IMR-90 (cell line): ENCODE measurements at regions not wholly inside any gene's neighbourhood (a gene's known extent, or its start where the extent isn't known, plus 50 kb on each side); places are given as distances from the start of the nearest gene placed in this dataset.

ENCODE experiments used
- ATAC-seq: fragments of 200-7000 bp; cut with Tn5 transposase; 2 replicates; pipeline ENCODE4 v1.9.1; 2020; ENCODE audit warnings: low read depth, mild to moderate bottlenecking, moderate library complexity
- BruUV-seq: library from RNA; stranded (reverse); fragments of 400-500 nt; replicated peaks from 2 replicates; lab custom pipeline; 2021; lab: Mats Ljungman, UMichigan
- CTCF ChIA-PET: fragments of 300-600 bp; formaldehyde crosslinking; extraction: SDS; loops from one replicate; lab custom pipeline; 2021; ENCODE audit warnings: antibody characterized with exemption; lab: Yijun Ruan, JAX
- POLR2A ChIA-PET: fragments of 300-600 bp; sonication (Branson Sonifier 250); formaldehyde crosslinking; loops from one replicate; lab custom pipeline; 2022; ENCODE audit warnings: antibody characterized with exemption; ENCODE audit not compliant: unreplicated experiment; lab: Charles Lee
- DNase-seq: peaks from one replicate; pipeline ENCODE4 v3.0.0; 2013
- H2AFZ ChIP-seq: replicated peaks from 2 replicates; pipeline ENCODE3; 2013; ENCODE audit warnings: low read length, mild to moderate bottlenecking; ENCODE audit not compliant: poor library complexity
- H2AK5ac ChIP-seq: 2 replicates; pipeline ENCODE4 v1.6.1; 2013; ENCODE audit warnings: low read depth, low read length, inconsistent platforms
- H2AK9ac ChIP-seq: replicated peaks from 2 replicates; pipeline ENCODE3; 2013; ENCODE audit warnings: mild to moderate bottlenecking, low read depth, low read length, moderate library complexity; ENCODE audit not compliant: poor library complexity
- H2BK120ac ChIP-seq: 2 replicates; pipeline ENCODE4 v1.6.1; 2013; ENCODE audit warnings: low read depth, low read length, inconsistent platforms
- H2BK15ac ChIP-seq: 3 replicates; pipeline ENCODE4 v1.6.1; 2013; ENCODE audit warnings: low read depth, low read length, inconsistent platforms
- H2BK20ac ChIP-seq: 2 replicates; pipeline ENCODE4 v1.6.1; 2013; ENCODE audit warnings: low read depth, mild to moderate bottlenecking, inconsistent platforms, low read length, moderate library complexity
- H2BK5ac ChIP-seq: 2 replicates; pipeline ENCODE4 v1.6.1; 2013; ENCODE audit warnings: mild to moderate bottlenecking, low read depth, low read length, inconsistent platforms; ENCODE audit not compliant: poor library complexity, severe bottlenecking
- H3K14ac ChIP-seq: replicated peaks from 2 replicates; pipeline ENCODE4 v1.6.1; 2013; ENCODE audit warnings: low read depth, low read length, inconsistent platforms
- H3K18ac ChIP-seq: 2 replicates; pipeline ENCODE4 v1.6.1; 2013; ENCODE audit warnings: low read depth, low read length, control low read depth
- H3K23ac ChIP-seq: 2 replicates; pipeline ENCODE4 v1.6.1; 2013; ENCODE audit warnings: low read depth, low read length, inconsistent platforms
- H3K27ac ChIP-seq: 2 replicates; pipeline ENCODE4 v1.5.1; 2013; ENCODE audit warnings: mild to moderate bottlenecking, control low read depth, low read length; ENCODE audit not compliant: insufficient read depth
- H3K27me3 ChIP-seq: 2 replicates; pipeline ENCODE4 v1.6.1; 2013; ENCODE audit warnings: low read length; ENCODE audit not compliant: control insufficient read depth, insufficient read depth
- H3K36me3 ChIP-seq: 2 replicates; pipeline ENCODE4 v1.6.1; 2013; ENCODE audit warnings: low read length, mixed read lengths; ENCODE audit not compliant: control insufficient read depth, insufficient read depth
- H3K4ac ChIP-seq: 2 replicates; pipeline ENCODE4 v1.6.1; 2013; ENCODE audit warnings: low read depth, low read length, inconsistent platforms
- H3K4me1 ChIP-seq: 2 replicates; pipeline ENCODE4 v1.6.1; 2013; ENCODE audit warnings: low read length, mixed read lengths; ENCODE audit not compliant: control insufficient read depth, insufficient read depth
- H3K4me2 ChIP-seq: 2 replicates; pipeline ENCODE4 v1.6.1; 2013; ENCODE audit warnings: low read depth, mild to moderate bottlenecking, control low read depth, low read length, moderate library complexity
- H3K4me3 ChIP-seq: 2 replicates; pipeline ENCODE4 v1.5.1; 2013; ENCODE audit warnings: low read depth, mild to moderate bottlenecking, control low read depth, low read length, moderate library complexity; ENCODE audit not compliant: insufficient read depth
- H3K56ac ChIP-seq: 2 replicates; pipeline ENCODE4 v1.6.1; 2013; ENCODE audit warnings: low read length, inconsistent platforms; ENCODE audit not compliant: insufficient read depth; ENCODE audit errors: extremely low read depth
- H3K79me1 ChIP-seq, 2 experiments: 2 replicates each; pipeline ENCODE4 v1.6.1; 2013; ENCODE audit warnings: low read length in 2 of 2, inconsistent platforms in 1 of 2, low read depth in 1 of 2
- H3K9ac ChIP-seq: 2 replicates; pipeline ENCODE4 v1.6.1; 2013; ENCODE audit warnings: low read depth, low read length, control low read depth
- H3K9me1 ChIP-seq: 2 replicates; pipeline ENCODE4 v1.6.1; 2013; ENCODE audit warnings: low read length, inconsistent platforms; ENCODE audit not compliant: insufficient read depth
- H3K9me3 ChIP-seq: 2 replicates; pipeline ENCODE4 v1.6.1; 2013; ENCODE audit warnings: low read length; ENCODE audit not compliant: control insufficient read depth, insufficient read depth
- H4K20me1 ChIP-seq: 2 replicates; pipeline ENCODE4 v1.6.1; 2013; ENCODE audit warnings: low read length, inconsistent platforms; ENCODE audit not compliant: insufficient read depth
- H4K5ac ChIP-seq: 2 replicates; pipeline ENCODE4 v1.6.1; 2013; ENCODE audit warnings: mild to moderate bottlenecking, low read depth, low read length, control low read depth
- H4K8ac ChIP-seq, 2 experiments: 2 replicates each; pipeline ENCODE4 v1.6.1; 2013; ENCODE audit warnings: low read depth in 2 of 2, low read length in 2 of 2, control low read depth in 1 of 2, inconsistent platforms in 1 of 2
- H4K91ac ChIP-seq: 2 replicates; pipeline ENCODE4 v1.6.1; 2013; ENCODE audit warnings: low read depth, low read length, inconsistent platforms; ENCODE audit not compliant: insufficient read depth
- BHLHE40 ChIP-seq: fragments of 150-350 bp; IDR thresholded peaks from 2 replicates; pipeline ENCODE4 v1.6.1; 2016; ENCODE audit warnings: mild to moderate bottlenecking, low read depth, low read length
- CEBPB ChIP-seq: IDR thresholded peaks from 2 replicates; pipeline ENCODE4 v1.6.1; 2012; ENCODE audit warnings: low read depth, low read length, improper control_type of control experiment
- CHD1 ChIP-seq: IDR thresholded peaks from 2 replicates; pipeline ENCODE4 v1.6.1; 2012; ENCODE audit warnings: low read depth, low read length, improper control_type of control experiment
- FOS ChIP-seq: fragments of 150-350 bp; IDR thresholded peaks from 2 replicates; pipeline ENCODE4 v1.6.1; 2016; ENCODE audit warnings: low read depth, low read length
- MAFK ChIP-seq: IDR thresholded peaks from 2 replicates; pipeline ENCODE4 v1.6.1; 2012; ENCODE audit warnings: low read depth, low read length, improper control_type of control experiment
- MAZ ChIP-seq: IDR thresholded peaks from 2 replicates; pipeline ENCODE4 v1.6.1; 2012; ENCODE audit warnings: low read depth, mild to moderate bottlenecking, low read length, improper control_type of control experiment, moderate library complexity, borderline replicate concordance
- MXI1 ChIP-seq: IDR thresholded peaks from 2 replicates; pipeline ENCODE4 v1.6.1; 2012; ENCODE audit warnings: low read depth, mild to moderate bottlenecking, low read length, moderate library complexity, borderline replicate concordance
- NFE2L2 ChIP-seq: fragments of 150-350 bp; IDR thresholded peaks from 2 replicates; pipeline ENCODE4 v1.6.1; 2016; ENCODE audit warnings: low read depth, mild to moderate bottlenecking, low read length
- POLR2A ChIP-seq: IDR thresholded peaks from 2 replicates; pipeline ENCODE4 v1.6.1; 2012; ENCODE audit warnings: mild to moderate bottlenecking, low read depth, low read length
- RAD21 ChIP-seq: IDR thresholded peaks from 2 replicates; pipeline ENCODE4 v1.6.1; 2012; ENCODE audit warnings: low read length, improper control_type of control experiment
- RCOR1 ChIP-seq: IDR thresholded peaks from 2 replicates; pipeline ENCODE4 v1.6.1; 2012; ENCODE audit warnings: mild to moderate bottlenecking, low read length, improper control_type of control experiment; ENCODE audit not compliant: insufficient replicate concordance
- RFX5 ChIP-seq: IDR thresholded peaks from 2 replicates; pipeline ENCODE4 v1.8.0; 2012; ENCODE audit warnings: low read depth, mild to moderate bottlenecking, low read length, moderate library complexity
- SMC3 ChIP-seq: fragments of 150-350 bp; IDR thresholded peaks from 2 replicates; pipeline ENCODE4 v1.6.1; 2016; ENCODE audit warnings: low read depth, mild to moderate bottlenecking, antibody characterized with exemption, low read length, moderate library complexity
- WGBS, 2 experiments: methylation state at CpG; one replicate each; pipeline versions ENCODE4 v1.1.5 to v1.1.7; 2013; ENCODE audit warnings: missing lambda C conversion rate in 2 of 2; ENCODE audit not compliant: insufficient read length in 1 of 2; ENCODE audit errors: extremely low coverage in 2 of 2; 5-methylcytosine and 5-hydroxymethylcytosine counted together
- dilution Hi-C: fragments of 300-500 bp; cut with HindIII; formaldehyde crosslinking; loops from one replicate; pipeline ENCODE4 v1.14.3; 2018; ENCODE audit warnings: low sequenced_read_pairs; ENCODE audit not compliant: unreplicated experiment
- in situ Hi-C: fragments of 300-500 bp; cut with MboI; formaldehyde crosslinking; loops from 3 replicates; pipeline ENCODE4 v1.14.3; 2019; ENCODE audit warnings: low sequenced_read_pairs, inconsistent platforms, mixed read lengths
- intact Hi-C: fragments of 100-400 bp; cut with micrococcal nuclease; formaldehyde crosslinking; loops from 2 replicates; pipeline ENCODE4 v1.10.0; 2022
- TF ChIP-seq, protein P1 (sequence below): conservative IDR thresholded peaks from 2 replicates; pipeline ENCODE4 v1.5.1; 2012; ENCODE audit warnings: mild to moderate bottlenecking, low read depth, low read length, improper control_type of control experiment
- TF ChIP-seq, protein P2 (sequence below): fragments of 150-350 bp; IDR thresholded peaks from 2 replicates; pipeline ENCODE4 v1.6.1; 2016; ENCODE audit warnings: low read depth, mild to moderate bottlenecking, low read length, moderate library complexity, borderline replicate concordance
- TF ChIP-seq, protein P3 (sequence below): fragments of 150-350 bp; IDR thresholded peaks from 2 replicates; pipeline ENCODE4 v1.6.1; 2017; ENCODE audit warnings: mild to moderate bottlenecking, antibody characterized with exemption, low read length, low read depth

DNA sequence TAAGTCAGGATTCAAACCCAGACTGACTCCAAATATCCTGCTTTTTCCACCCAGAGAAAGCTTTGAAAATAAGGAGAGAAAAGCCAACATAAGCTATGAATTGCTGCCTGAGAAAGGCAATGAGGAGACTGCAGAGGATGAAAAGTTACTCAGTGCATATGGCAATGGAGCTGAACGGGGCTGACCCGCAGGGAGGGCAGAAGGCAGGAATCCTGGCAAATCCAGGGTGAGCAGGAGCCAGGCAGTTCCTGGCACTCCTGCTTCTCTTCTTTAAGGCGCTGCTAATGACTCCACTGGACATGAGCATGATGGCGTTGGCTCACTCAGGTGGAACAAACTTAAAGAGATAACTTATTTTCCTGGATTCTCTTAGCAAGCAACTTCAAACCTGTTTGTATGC, 95.2 kb upstream of the TMCC3 start:
- dilution Hi-C loops (no loop called here), intact Hi-C loops (no loop called here), in situ Hi-C loops (no loop called here)
- Histone ChIP-seq H2AFZ (no peak overlapping the region), H3K4me2 (no peak overlapping the region), H3K9me3 (no peaks in the 10 kb centered on the region), H4K8ac (no peak overlapping the region), H4K20me1 (no peaks in the 10 kb centered on the region), H3K9ac (no peak overlapping the region), H3K79me1 (no peaks in the 10 kb centered on the region), H3K4ac (no peak overlapping the region), H3K36me3 (no peaks in the 10 kb centered on the region), H2BK15ac (no peak overlapping the region), H3K4me1 (no peaks in the 10 kb centered on the region), H4K91ac (no peak overlapping the region), H3K23ac (no peak overlapping the region), H2BK20ac (no peak overlapping the region), H3K9me1 (no peaks in the 10 kb centered on the region), H2BK5ac (no peak overlapping the region), H3K18ac (no peak overlapping the region), H3K4me3 (no peak overlapping the region), H4K5ac (no peak overlapping the region), H2BK120ac (no peak overlapping the region), H2AK5ac (no peak overlapping the region), H3K27me3 (peaks cover 12% of the 10 kb centered on the region), H2AK9ac (no peak overlapping the region), H3K14ac (no peak overlapping the region), H3K27ac (no peak overlapping the region), H3K56ac (no peak overlapping the region)
- ATAC-seq (no peak), DNase-seq (no peak)
- ChIA-PET POLR2A (no interaction called here), CTCF (interaction anchor here (0.6 kb wide), 1 partner anchor 44 kb away, joined by 3 read pairs; no protein-coding TSS in a partner anchor)
- 65% methylated on average over 2 of the region's 4 CpGs; no CpG with 5 or more reads in 1 of the 2 experiments for WGBS, 2 experiments
- TF ChIP-seq CHD1 (no peak), NFE2L2 (no peak), MAZ (no peak), CEBPB (no peak), RFX5 (no peak), POLR2A (no peak), MAFK (no peak), MXI1 (no peak), SMC3 (no peak), RCOR1 (no peak), BHLHE40 (no peak), FOS (no peak), RAD21 (no peak)
- TF ChIP-seq, protein P1, sequence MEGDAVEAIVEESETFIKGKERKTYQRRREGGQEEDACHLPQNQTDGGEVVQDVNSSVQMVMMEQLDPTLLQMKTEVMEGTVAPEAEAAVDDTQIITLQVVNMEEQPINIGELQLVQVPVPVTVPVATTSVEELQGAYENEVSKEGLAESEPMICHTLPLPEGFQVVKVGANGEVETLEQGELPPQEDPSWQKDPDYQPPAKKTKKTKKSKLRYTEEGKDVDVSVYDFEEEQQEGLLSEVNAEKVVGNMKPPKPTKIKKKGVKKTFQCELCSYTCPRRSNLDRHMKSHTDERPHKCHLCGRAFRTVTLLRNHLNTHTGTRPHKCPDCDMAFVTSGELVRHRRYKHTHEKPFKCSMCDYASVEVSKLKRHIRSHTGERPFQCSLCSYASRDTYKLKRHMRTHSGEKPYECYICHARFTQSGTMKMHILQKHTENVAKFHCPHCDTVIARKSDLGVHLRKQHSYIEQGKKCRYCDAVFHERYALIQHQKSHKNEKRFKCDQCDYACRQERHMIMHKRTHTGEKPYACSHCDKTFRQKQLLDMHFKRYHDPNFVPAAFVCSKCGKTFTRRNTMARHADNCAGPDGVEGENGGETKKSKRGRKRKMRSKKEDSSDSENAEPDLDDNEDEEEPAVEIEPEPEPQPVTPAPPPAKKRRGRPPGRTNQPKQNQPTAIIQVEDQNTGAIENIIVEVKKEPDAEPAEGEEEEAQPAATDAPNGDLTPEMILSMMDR, result no peak
- TF ChIP-seq, protein P2, sequence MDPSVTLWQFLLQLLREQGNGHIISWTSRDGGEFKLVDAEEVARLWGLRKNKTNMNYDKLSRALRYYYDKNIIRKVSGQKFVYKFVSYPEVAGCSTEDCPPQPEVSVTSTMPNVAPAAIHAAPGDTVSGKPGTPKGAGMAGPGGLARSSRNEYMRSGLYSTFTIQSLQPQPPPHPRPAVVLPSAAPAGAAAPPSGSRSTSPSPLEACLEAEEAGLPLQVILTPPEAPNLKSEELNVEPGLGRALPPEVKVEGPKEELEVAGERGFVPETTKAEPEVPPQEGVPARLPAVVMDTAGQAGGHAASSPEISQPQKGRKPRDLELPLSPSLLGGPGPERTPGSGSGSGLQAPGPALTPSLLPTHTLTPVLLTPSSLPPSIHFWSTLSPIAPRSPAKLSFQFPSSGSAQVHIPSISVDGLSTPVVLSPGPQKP, result no peak
- TF ChIP-seq, protein P3, sequence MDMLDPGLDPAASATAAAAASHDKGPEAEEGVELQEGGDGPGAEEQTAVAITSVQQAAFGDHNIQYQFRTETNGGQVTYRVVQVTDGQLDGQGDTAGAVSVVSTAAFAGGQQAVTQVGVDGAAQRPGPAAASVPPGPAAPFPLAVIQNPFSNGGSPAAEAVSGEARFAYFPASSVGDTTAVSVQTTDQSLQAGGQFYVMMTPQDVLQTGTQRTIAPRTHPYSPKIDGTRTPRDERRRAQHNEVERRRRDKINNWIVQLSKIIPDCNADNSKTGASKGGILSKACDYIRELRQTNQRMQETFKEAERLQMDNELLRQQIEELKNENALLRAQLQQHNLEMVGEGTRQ, result no peak
- BruUV-seq, result no TSS peak
